IMR-90 (cell line): ENCODE measurements at regions not wholly inside any gene's neighbourhood (a gene's known extent, or its start where the extent isn't known, plus 50 kb on each side); places are given as distances from the start of the nearest gene placed in this dataset.

ENCODE experiments used
- ATAC-seq: fragments of 200-7000 bp; cut with Tn5 transposase; 2 replicates; pipeline ENCODE4 v1.9.1; 2020; ENCODE audit warnings: low read depth, mild to moderate bottlenecking, moderate library complexity
- BruUV-seq: library from RNA; stranded (reverse); fragments of 400-500 nt; replicated peaks from 2 replicates; lab custom pipeline; 2021; lab: Mats Ljungman, UMichigan
- CTCF ChIA-PET: fragments of 300-600 bp; formaldehyde crosslinking; extraction: SDS; loops from one replicate; lab custom pipeline; 2021; ENCODE audit warnings: antibody characterized with exemption; lab: Yijun Ruan, JAX
- POLR2A ChIA-PET: fragments of 300-600 bp; sonication (Branson Sonifier 250); formaldehyde crosslinking; loops from one replicate; lab custom pipeline; 2022; ENCODE audit warnings: antibody characterized with exemption; ENCODE audit not compliant: unreplicated experiment; lab: Charles Lee
- DNase-seq: peaks from one replicate; pipeline ENCODE4 v3.0.0; 2013
- H2AFZ ChIP-seq: replicated peaks from 2 replicates; pipeline ENCODE3; 2013; ENCODE audit warnings: low read length, mild to moderate bottlenecking; ENCODE audit not compliant: poor library complexity
- H2AK5ac ChIP-seq: 2 replicates; pipeline ENCODE4 v1.6.1; 2013; ENCODE audit warnings: low read depth, low read length, inconsistent platforms
- H2AK9ac ChIP-seq: replicated peaks from 2 replicates; pipeline ENCODE3; 2013; ENCODE audit warnings: mild to moderate bottlenecking, low read depth, low read length, moderate library complexity; ENCODE audit not compliant: poor library complexity
- H2BK120ac ChIP-seq: 2 replicates; pipeline ENCODE4 v1.6.1; 2013; ENCODE audit warnings: low read depth, low read length, inconsistent platforms
- H2BK15ac ChIP-seq: 3 replicates; pipeline ENCODE4 v1.6.1; 2013; ENCODE audit warnings: low read depth, low read length, inconsistent platforms
- H2BK20ac ChIP-seq: 2 replicates; pipeline ENCODE4 v1.6.1; 2013; ENCODE audit warnings: low read depth, mild to moderate bottlenecking, inconsistent platforms, low read length, moderate library complexity
- H2BK5ac ChIP-seq: 2 replicates; pipeline ENCODE4 v1.6.1; 2013; ENCODE audit warnings: mild to moderate bottlenecking, low read depth, low read length, inconsistent platforms; ENCODE audit not compliant: poor library complexity, severe bottlenecking
- H3K14ac ChIP-seq: replicated peaks from 2 replicates; pipeline ENCODE4 v1.6.1; 2013; ENCODE audit warnings: low read depth, low read length, inconsistent platforms
- H3K18ac ChIP-seq: 2 replicates; pipeline ENCODE4 v1.6.1; 2013; ENCODE audit warnings: low read depth, low read length, control low read depth
- H3K23ac ChIP-seq: 2 replicates; pipeline ENCODE4 v1.6.1; 2013; ENCODE audit warnings: low read depth, low read length, inconsistent platforms
- H3K27ac ChIP-seq: 2 replicates; pipeline ENCODE4 v1.5.1; 2013; ENCODE audit warnings: mild to moderate bottlenecking, control low read depth, low read length; ENCODE audit not compliant: insufficient read depth
- H3K27me3 ChIP-seq: 2 replicates; pipeline ENCODE4 v1.6.1; 2013; ENCODE audit warnings: low read length; ENCODE audit not compliant: control insufficient read depth, insufficient read depth
- H3K36me3 ChIP-seq: 2 replicates; pipeline ENCODE4 v1.6.1; 2013; ENCODE audit warnings: low read length, mixed read lengths; ENCODE audit not compliant: control insufficient read depth, insufficient read depth
- H3K4ac ChIP-seq: 2 replicates; pipeline ENCODE4 v1.6.1; 2013; ENCODE audit warnings: low read depth, low read length, inconsistent platforms
- H3K4me1 ChIP-seq: 2 replicates; pipeline ENCODE4 v1.6.1; 2013; ENCODE audit warnings: low read length, mixed read lengths; ENCODE audit not compliant: control insufficient read depth, insufficient read depth
- H3K4me2 ChIP-seq: 2 replicates; pipeline ENCODE4 v1.6.1; 2013; ENCODE audit warnings: low read depth, mild to moderate bottlenecking, control low read depth, low read length, moderate library complexity
- H3K4me3 ChIP-seq: 2 replicates; pipeline ENCODE4 v1.5.1; 2013; ENCODE audit warnings: low read depth, mild to moderate bottlenecking, control low read depth, low read length, moderate library complexity; ENCODE audit not compliant: insufficient read depth
- H3K56ac ChIP-seq: 2 replicates; pipeline ENCODE4 v1.6.1; 2013; ENCODE audit warnings: low read length, inconsistent platforms; ENCODE audit not compliant: insufficient read depth; ENCODE audit errors: extremely low read depth
- H3K79me1 ChIP-seq, 2 experiments: 2 replicates each; pipeline ENCODE4 v1.6.1; 2013; ENCODE audit warnings: low read length in 2 of 2, inconsistent platforms in 1 of 2, low read depth in 1 of 2
- H3K9ac ChIP-seq: 2 replicates; pipeline ENCODE4 v1.6.1; 2013; ENCODE audit warnings: low read depth, low read length, control low read depth
- H3K9me1 ChIP-seq: 2 replicates; pipeline ENCODE4 v1.6.1; 2013; ENCODE audit warnings: low read length, inconsistent platforms; ENCODE audit not compliant: insufficient read depth
- H3K9me3 ChIP-seq: 2 replicates; pipeline ENCODE4 v1.6.1; 2013; ENCODE audit warnings: low read length; ENCODE audit not compliant: control insufficient read depth, insufficient read depth
- H4K20me1 ChIP-seq: 2 replicates; pipeline ENCODE4 v1.6.1; 2013; ENCODE audit warnings: low read length, inconsistent platforms; ENCODE audit not compliant: insufficient read depth
- H4K5ac ChIP-seq: 2 replicates; pipeline ENCODE4 v1.6.1; 2013; ENCODE audit warnings: mild to moderate bottlenecking, low read depth, low read length, control low read depth
- H4K8ac ChIP-seq, 2 experiments: 2 replicates each; pipeline ENCODE4 v1.6.1; 2013; ENCODE audit warnings: low read depth in 2 of 2, low read length in 2 of 2, control low read depth in 1 of 2, inconsistent platforms in 1 of 2
- H4K91ac ChIP-seq: 2 replicates; pipeline ENCODE4 v1.6.1; 2013; ENCODE audit warnings: low read depth, low read length, inconsistent platforms; ENCODE audit not compliant: insufficient read depth
- BHLHE40 ChIP-seq: fragments of 150-350 bp; IDR thresholded peaks from 2 replicates; pipeline ENCODE4 v1.6.1; 2016; ENCODE audit warnings: mild to moderate bottlenecking, low read depth, low read length
- CEBPB ChIP-seq: IDR thresholded peaks from 2 replicates; pipeline ENCODE4 v1.6.1; 2012; ENCODE audit warnings: low read depth, low read length, improper control_type of control experiment
- CHD1 ChIP-seq: IDR thresholded peaks from 2 replicates; pipeline ENCODE4 v1.6.1; 2012; ENCODE audit warnings: low read depth, low read length, improper control_type of control experiment
- FOS ChIP-seq: fragments of 150-350 bp; IDR thresholded peaks from 2 replicates; pipeline ENCODE4 v1.6.1; 2016; ENCODE audit warnings: low read depth, low read length
- MAFK ChIP-seq: IDR thresholded peaks from 2 replicates; pipeline ENCODE4 v1.6.1; 2012; ENCODE audit warnings: low read depth, low read length, improper control_type of control experiment
- MAZ ChIP-seq: IDR thresholded peaks from 2 replicates; pipeline ENCODE4 v1.6.1; 2012; ENCODE audit warnings: low read depth, mild to moderate bottlenecking, low read length, improper control_type of control experiment, moderate library complexity, borderline replicate concordance
- MXI1 ChIP-seq: IDR thresholded peaks from 2 replicates; pipeline ENCODE4 v1.6.1; 2012; ENCODE audit warnings: low read depth, mild to moderate bottlenecking, low read length, moderate library complexity, borderline replicate concordance
- NFE2L2 ChIP-seq: fragments of 150-350 bp; IDR thresholded peaks from 2 replicates; pipeline ENCODE4 v1.6.1; 2016; ENCODE audit warnings: low read depth, mild to moderate bottlenecking, low read length
- RAD21 ChIP-seq: IDR thresholded peaks from 2 replicates; pipeline ENCODE4 v1.6.1; 2012; ENCODE audit warnings: low read length, improper control_type of control experiment
- RCOR1 ChIP-seq: IDR thresholded peaks from 2 replicates; pipeline ENCODE4 v1.6.1; 2012; ENCODE audit warnings: mild to moderate bottlenecking, low read length, improper control_type of control experiment; ENCODE audit not compliant: insufficient replicate concordance
- RFX5 ChIP-seq: IDR thresholded peaks from 2 replicates; pipeline ENCODE4 v1.8.0; 2012; ENCODE audit warnings: low read depth, mild to moderate bottlenecking, low read length, moderate library complexity
- SMC3 ChIP-seq: fragments of 150-350 bp; IDR thresholded peaks from 2 replicates; pipeline ENCODE4 v1.6.1; 2016; ENCODE audit warnings: low read depth, mild to moderate bottlenecking, antibody characterized with exemption, low read length, moderate library complexity
- WGBS, 2 experiments: methylation state at CpG; one replicate each; pipeline versions ENCODE4 v1.1.5 to v1.1.7; 2013; ENCODE audit warnings: missing lambda C conversion rate in 2 of 2; ENCODE audit not compliant: insufficient read length in 1 of 2; ENCODE audit errors: extremely low coverage in 2 of 2; 5-methylcytosine and 5-hydroxymethylcytosine counted together
- dilution Hi-C: fragments of 300-500 bp; cut with HindIII; formaldehyde crosslinking; loops from one replicate; pipeline ENCODE4 v1.14.3; 2018; ENCODE audit warnings: low sequenced_read_pairs; ENCODE audit not compliant: unreplicated experiment
- in situ Hi-C: fragments of 300-500 bp; cut with MboI; formaldehyde crosslinking; loops from 3 replicates; pipeline ENCODE4 v1.14.3; 2019; ENCODE audit warnings: low sequenced_read_pairs, inconsistent platforms, mixed read lengths
- intact Hi-C: fragments of 100-400 bp; cut with micrococcal nuclease; formaldehyde crosslinking; loops from 2 replicates; pipeline ENCODE4 v1.10.0; 2022
- TF ChIP-seq, protein P1 (sequence below): conservative IDR thresholded peaks from 2 replicates; pipeline ENCODE4 v1.5.1; 2012; ENCODE audit warnings: mild to moderate bottlenecking, low read depth, low read length, improper control_type of control experiment
- TF ChIP-seq, protein P2 (sequence below): fragments of 150-350 bp; IDR thresholded peaks from 2 replicates; pipeline ENCODE4 v1.6.1; 2016; ENCODE audit warnings: low read depth, mild to moderate bottlenecking, low read length, moderate library complexity, borderline replicate concordance
- TF ChIP-seq, protein P3 (sequence below): fragments of 150-350 bp; IDR thresholded peaks from 2 replicates; pipeline ENCODE4 v1.6.1; 2017; ENCODE audit warnings: mild to moderate bottlenecking, antibody characterized with exemption, low read length, low read depth

DNA sequence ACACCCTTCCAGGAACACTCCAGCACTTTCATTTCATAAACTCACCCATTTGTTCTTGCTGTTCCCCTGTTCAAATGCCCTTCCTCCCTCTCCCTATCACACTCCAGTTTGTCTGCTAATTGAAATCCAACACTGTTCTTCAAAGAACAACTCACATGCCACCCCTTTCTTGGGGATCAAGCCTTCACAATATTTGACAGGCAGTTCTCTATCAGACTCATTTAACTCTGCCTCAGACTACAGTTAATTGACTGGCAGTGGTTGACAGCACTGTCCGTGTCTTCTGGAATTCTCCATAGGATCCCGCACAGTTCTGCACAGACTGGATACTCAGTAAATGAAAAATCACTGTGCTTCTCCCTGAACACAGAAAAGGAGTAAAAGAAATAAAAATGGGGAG, 87.8 kb downstream of the PMP22 start:
- no peaks in the 10 kb centered on the region for H3K36me3 ChIP-seq
- ChIA-PET POLR2A (interaction anchor here (0.6 kb wide), 1 partner anchor 8 kb away, joined by 5 read pairs; no protein-coding TSS in a partner anchor), CTCF (interaction anchor here (0.6 kb wide), 1 partner anchor 968 kb away, joined by 3 read pairs; no protein-coding TSS in a partner anchor)
- no peak overlapping the region for H4K5ac ChIP-seq
- no peak overlapping the region for H3K23ac ChIP-seq
- peaks cover 29% of the 10 kb centered on the region for H3K27me3 ChIP-seq
- H4K20me1 ChIP-seq, result no peaks in the 10 kb centered on the region
- no peak overlapping the region for H3K56ac ChIP-seq
- no peak overlapping the region for H2BK5ac ChIP-seq
- no peak overlapping the region for H3K18ac ChIP-seq
- H3K27ac ChIP-seq, result no peak overlapping the region
- H2BK20ac ChIP-seq, result no peak overlapping the region
- H4K91ac ChIP-seq, result no peak overlapping the region
- no peak overlapping the region for H3K14ac ChIP-seq
- ATAC-seq (no peak), DNase-seq (no peak)
- H2AFZ ChIP-seq, result no peak overlapping the region
- dilution Hi-C loops, result no loop called here
- no peaks in the 10 kb centered on the region for H3K9me3 ChIP-seq
- H3K4me2 ChIP-seq, result no peak overlapping the region
- TF ChIP-seq MAFK, result no peak
- TF ChIP-seq NFE2L2, result no peak
- no peak for TF ChIP-seq MXI1
- TF ChIP-seq MAZ, result no peak
- no peak for TF ChIP-seq CHD1
- TF ChIP-seq, protein P1, sequence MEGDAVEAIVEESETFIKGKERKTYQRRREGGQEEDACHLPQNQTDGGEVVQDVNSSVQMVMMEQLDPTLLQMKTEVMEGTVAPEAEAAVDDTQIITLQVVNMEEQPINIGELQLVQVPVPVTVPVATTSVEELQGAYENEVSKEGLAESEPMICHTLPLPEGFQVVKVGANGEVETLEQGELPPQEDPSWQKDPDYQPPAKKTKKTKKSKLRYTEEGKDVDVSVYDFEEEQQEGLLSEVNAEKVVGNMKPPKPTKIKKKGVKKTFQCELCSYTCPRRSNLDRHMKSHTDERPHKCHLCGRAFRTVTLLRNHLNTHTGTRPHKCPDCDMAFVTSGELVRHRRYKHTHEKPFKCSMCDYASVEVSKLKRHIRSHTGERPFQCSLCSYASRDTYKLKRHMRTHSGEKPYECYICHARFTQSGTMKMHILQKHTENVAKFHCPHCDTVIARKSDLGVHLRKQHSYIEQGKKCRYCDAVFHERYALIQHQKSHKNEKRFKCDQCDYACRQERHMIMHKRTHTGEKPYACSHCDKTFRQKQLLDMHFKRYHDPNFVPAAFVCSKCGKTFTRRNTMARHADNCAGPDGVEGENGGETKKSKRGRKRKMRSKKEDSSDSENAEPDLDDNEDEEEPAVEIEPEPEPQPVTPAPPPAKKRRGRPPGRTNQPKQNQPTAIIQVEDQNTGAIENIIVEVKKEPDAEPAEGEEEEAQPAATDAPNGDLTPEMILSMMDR, result no peak
- TF ChIP-seq, protein P2, sequence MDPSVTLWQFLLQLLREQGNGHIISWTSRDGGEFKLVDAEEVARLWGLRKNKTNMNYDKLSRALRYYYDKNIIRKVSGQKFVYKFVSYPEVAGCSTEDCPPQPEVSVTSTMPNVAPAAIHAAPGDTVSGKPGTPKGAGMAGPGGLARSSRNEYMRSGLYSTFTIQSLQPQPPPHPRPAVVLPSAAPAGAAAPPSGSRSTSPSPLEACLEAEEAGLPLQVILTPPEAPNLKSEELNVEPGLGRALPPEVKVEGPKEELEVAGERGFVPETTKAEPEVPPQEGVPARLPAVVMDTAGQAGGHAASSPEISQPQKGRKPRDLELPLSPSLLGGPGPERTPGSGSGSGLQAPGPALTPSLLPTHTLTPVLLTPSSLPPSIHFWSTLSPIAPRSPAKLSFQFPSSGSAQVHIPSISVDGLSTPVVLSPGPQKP, result no peak
- no peak for TF ChIP-seq RAD21
- no peak for TF ChIP-seq SMC3
- TF ChIP-seq RFX5, result no peak
- no peak for TF ChIP-seq FOS
- TF ChIP-seq, protein P3, sequence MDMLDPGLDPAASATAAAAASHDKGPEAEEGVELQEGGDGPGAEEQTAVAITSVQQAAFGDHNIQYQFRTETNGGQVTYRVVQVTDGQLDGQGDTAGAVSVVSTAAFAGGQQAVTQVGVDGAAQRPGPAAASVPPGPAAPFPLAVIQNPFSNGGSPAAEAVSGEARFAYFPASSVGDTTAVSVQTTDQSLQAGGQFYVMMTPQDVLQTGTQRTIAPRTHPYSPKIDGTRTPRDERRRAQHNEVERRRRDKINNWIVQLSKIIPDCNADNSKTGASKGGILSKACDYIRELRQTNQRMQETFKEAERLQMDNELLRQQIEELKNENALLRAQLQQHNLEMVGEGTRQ, result no peak
- TF ChIP-seq BHLHE40, result no peak
- TF ChIP-seq RCOR1, result no peak
- no peak for TF ChIP-seq CEBPB
- BruUV-seq, result no TSS peak
- H4K8ac ChIP-seq, result no peak overlapping the region
- no peaks in the 10 kb centered on the region for H3K4me1 ChIP-seq
- no peak overlapping the region for H3K4me3 ChIP-seq
- in situ Hi-C loops, result loop anchor here (25.0 kb wide), 1 partner anchor 515 kb away; no protein-coding TSS in a partner anchor
- intact Hi-C loops, result no loop called here
- H2AK5ac ChIP-seq, result no peak overlapping the region
- H3K79me1 ChIP-seq, result no peaks in the 10 kb centered on the region
- H2BK15ac ChIP-seq, result no peak overlapping the region
- H2AK9ac ChIP-seq, result no peak overlapping the region
- H3K4ac ChIP-seq, result no peak overlapping the region
- no peak overlapping the region for H2BK120ac ChIP-seq
- no peak overlapping the region for H3K9ac ChIP-seq
- H3K9me1 ChIP-seq, result no peaks in the 10 kb centered on the region
- 100% methylated on average over 1 of the region's 2 CpGs; no CpG with 5 or more reads in 1 of the 2 experiments for WGBS, 2 experiments
